GM18498 (cell line): ENCODE measurements at regions not wholly inside any gene's neighbourhood (a gene's known extent, or its start where the extent isn't known, plus 50 kb on each side); places are given as distances from the start of the nearest gene placed in this dataset.

Source experiments
- ATAC-seq: cut with Tn5 transposase; IDR thresholded peaks from one replicate; pipeline ENCODE4 v1.9.1; 2021; ENCODE audit warnings: mild to moderate bottlenecking, moderate library complexity; ENCODE audit not compliant: unreplicated experiment

- ATAC-seq = no peak
Measured at GRCh38 chr11:92885600-92885999, 83.9 kb upstream of the MTNR1B start.

GRCh38 chr11:92886243-92886905 lies 83.1 kb upstream of the MTNR1B start:
- peak; percentile 66 for ATAC-seq

GRCh38 chr11:92888696-92889095 lies 80.8 kb upstream of the MTNR1B start:
- ATAC-seq = no peak

- ATAC-seq = no peak
Measured at GRCh38 chr11:92890846-92891245, 78.6 kb upstream of the MTNR1B start.

GRCh38 chr11:92892802-92893684 lies 76.4 kb upstream of the MTNR1B start:
- ATAC-seq = no peak

GRCh38 chr11:92894197-92894596 lies 75.3 kb upstream of the MTNR1B start:
- ATAC-seq = no peak

- ATAC-seq = no peak
Measured at GRCh38 chr11:92897487-92897886, 72.0 kb upstream of the MTNR1B start.

GRCh38 chr11:92902417-92902816 lies 67.0 kb upstream of the MTNR1B start:
- no peak for ATAC-seq

- ATAC-seq = no peak
Measured at GRCh38 chr11:92907671-92908070, 61.8 kb upstream of the MTNR1B start.

- ATAC-seq = no peak
Measured at GRCh38 chr11:92909214-92909613, 60.2 kb upstream of the MTNR1B start.

GRCh38 chr11:92911478-92911877 lies 58.0 kb upstream of the MTNR1B start:
- no peak for ATAC-seq

GRCh38 chr11:92915551-92915950 lies 53.9 kb upstream of the MTNR1B start:
- no peak for ATAC-seq

GRCh38 chr11:92916299-92916698 lies 53.2 kb upstream of the MTNR1B start:
- no peak for ATAC-seq

GRCh38 chr11:92917927-92918326 lies 51.5 kb upstream of the MTNR1B start:
- no peak for ATAC-seq

- no peak for ATAC-seq
Measured at GRCh38 chr11:92919048-92919447, 50.4 kb upstream of the MTNR1B start.
